Breast epithelium (tissue), 4 donors: ENCODE measurements at regions not wholly inside any gene's neighbourhood (a gene's known extent, or its start where the extent isn't known, plus 50 kb on each side); places are given as distances from the start of the nearest gene placed in this dataset.

Experiments
- DNase-seq, 2 donors: peaks; one replicate each; pipeline ENCODE4 v3.0.0-alpha.2; 2019; ENCODE audit warnings: low spot score in 2 of 2
- H3K27ac ChIP-seq, 2 donors: fragments of 200-600 bp; sonication (generic) in 1 of 2; one replicate each; pipeline ENCODE4 v1.5.1; 2016 to 2019; ENCODE audit warnings: mild to moderate bottlenecking in 1 of 2
- H3K27me3 ChIP-seq, 2 donors: fragments of 200-600 bp; sonication (generic) in 1 of 2; one replicate each; pipeline versions ENCODE4 v1.5.1 to v1.6.0; 2017 to 2019; ENCODE audit warnings: control low read depth in 1 of 2, mild to moderate bottlenecking in 1 of 2
- H3K36me3 ChIP-seq: fragments of 200-600 bp; one replicate; pipeline ENCODE4 v1.5.1; 2019
- H3K4me1 ChIP-seq, 2 donors: fragments of 200-600 bp; sonication (generic); one replicate each; pipeline ENCODE4 v1.5.1; 2016 to 2019; ENCODE audit warnings: control low read depth in 1 of 2
- H3K4me3 ChIP-seq, 3 donors: fragments of 200-600 bp; sonication (generic); 1 replicate in 2 of 3; 2 replicates in 1 of 3; pipeline ENCODE4 v1.5.1; 2016 to 2019; ENCODE audit warnings: mild to moderate bottlenecking in 3 of 3, moderate library complexity in 2 of 3
- H3K9me3 ChIP-seq, 2 donors: fragments of 200-600 bp; sonication (generic) in 1 of 2; one replicate each; pipeline ENCODE4 v1.5.1; 2016 to 2019; ENCODE audit warnings: control low read depth in 1 of 2
- CTCF ChIP-seq, 3 donors: fragments of 450-650 bp; IDR thresholded peaks; one replicate each; pipeline ENCODE4 v1.5.1; 2016 to 2017; ENCODE audit warnings: antibody characterized with exemption in 3 of 3, mild to moderate bottlenecking in 3 of 3, moderate library complexity in 3 of 3
- POLR2A ChIP-seq: fragments of 450-650 bp; IDR thresholded peaks from one replicate; pipeline ENCODE4 v1.6.1; 2016; ENCODE audit warnings: antibody characterized with exemption, mild to moderate bottlenecking, moderate library complexity
- POLR2AphosphoS5 ChIP-seq, 3 donors: sonication (generic); formaldehyde crosslinking; IDR thresholded peaks; one replicate each; pipeline ENCODE4 v1.6.1; 2017; ENCODE audit warnings: antibody characterized with exemption in 3 of 3
- intact Hi-C: fragments of 100-400 bp; cut with DNase I; formaldehyde crosslinking; loops from one replicate; pipeline ENCODE4 v1.15.1; 2023; ENCODE audit warnings: low total_unique reads

- Histone ChIP-seq H3K27me3 (no peaks in the 10 kb centered on the region), H3K4me3 (no peak overlapping the region), H3K27ac (peak overlapping the region in 1 of 2 donors; percentile 40), H3K4me1 (peaks cover 3 to 9% of the 10 kb centered on the region in 2 donors), H3K9me3 (no peaks in the 10 kb centered on the region), H3K36me3 (no peaks in the 10 kb centered on the region)
- DNase-seq = no peak
- intact Hi-C loops = no loop called here
- no peak for TF ChIP-seq POLR2AphosphoS5 (IDR thresholded peaks at IDR 0.05)
- TF ChIP-seq CTCF (IDR thresholded peaks at IDR 0.05) = no peak
Measured at GRCh38 chr6:44559486-44560270, 172.2 kb downstream of the CDC5L start.

- DNase-seq = no peak
- no peak overlapping the region for H3K27ac ChIP-seq
- intact Hi-C loops = no loop called here
- no peaks in the 10 kb centered on the region for H3K27me3 ChIP-seq
- no peak for TF ChIP-seq POLR2A
- no peak for TF ChIP-seq POLR2AphosphoS5 (IDR thresholded peaks at IDR 0.05)
- no peak for TF ChIP-seq CTCF (IDR thresholded peaks at IDR 0.05)
- peaks cover 3 to 9% of the 10 kb centered on the region in 2 donors for H3K4me1 ChIP-seq
- H3K36me3 ChIP-seq = no peaks in the 10 kb centered on the region
- H3K4me3 ChIP-seq = peak overlapping the region in 1 of 3 donors; percentile 21
- no peaks in the 10 kb centered on the region for H3K9me3 ChIP-seq
Measured at GRCh38 chr6:44560458-44561059, 173.1 kb downstream of the CDC5L start.

- intact Hi-C loops = no loop called here
- Histone ChIP-seq H3K27me3 (no peaks in the 10 kb centered on the region), H3K4me3 (peak overlapping the region in 2 of 3 donors; percentile 21 to 40), H3K4me1 (peaks cover 3 to 9% of the 10 kb centered on the region in 2 donors), H3K27ac (peak overlapping the region in 1 of 2 donors; percentile 27), H3K36me3 (no peaks in the 10 kb centered on the region), H3K9me3 (no peaks in the 10 kb centered on the region)
- DNase-seq = no peak
- TF ChIP-seq POLR2A = no peak
- TF ChIP-seq CTCF (IDR thresholded peaks at IDR 0.05) = no peak
- no peak for TF ChIP-seq POLR2AphosphoS5 (IDR thresholded peaks at IDR 0.05)
Measured at GRCh38 chr6:44561060-44561623, 173.6 kb downstream of the CDC5L start.

GRCh38 chr6:44561832-44562665, 174.5 kb downstream of the CDC5L start:
- no peak for DNase-seq
- H3K9me3 ChIP-seq = no peaks in the 10 kb centered on the region
- no peak overlapping the region for H3K27ac ChIP-seq
- H3K36me3 ChIP-seq = no peaks in the 10 kb centered on the region
- intact Hi-C loops = no loop called here
- peaks cover 3 to 9% of the 10 kb centered on the region in 2 donors for H3K4me1 ChIP-seq
- TF ChIP-seq POLR2AphosphoS5 (IDR thresholded peaks at IDR 0.05) (no peak), CTCF (IDR thresholded peaks at IDR 0.05) (no peak), POLR2A (no peak)
- H3K4me3 ChIP-seq = no peak overlapping the region
- no peaks in the 10 kb centered on the region for H3K27me3 ChIP-seq
